Neural cell (in vitro differentiated cells): ENCODE measurements at regions not wholly inside any gene's neighbourhood (a gene's known extent, or its start where the extent isn't known, plus 50 kb on each side); places are given as distances from the start of the nearest gene placed in this dataset.

Source experiments
- H2AFZ ChIP-seq: fragments of 200-600, 300-800 bp; sonication (generic), shearing (Covaris generic); 2 replicates; pipeline ENCODE4 v1.6.0; 2014; ENCODE audit warnings: low read depth, mild to moderate bottlenecking, antibody characterized with exemption, low read length, moderate library complexity
- H3F3A ChIP-seq: fragments of 200-600 bp; shearing (Covaris generic); 2 replicates; pipeline ENCODE4 v1.6.1; 2016; ENCODE audit warnings: mild to moderate bottlenecking, moderate library complexity, mixed read lengths, antibody characterized with exemption, low read length; ENCODE audit not compliant: insufficient read depth, poor library complexity, severe bottlenecking
- H3K27ac ChIP-seq: fragments of 200-600, 300-800 bp; sonication (generic), shearing (Covaris generic); 2 replicates; pipeline ENCODE4 v1.5.1; 2014; ENCODE audit warnings: mild to moderate bottlenecking, low read length, moderate library complexity
- H3K27me3 ChIP-seq: fragments of 300-800, 200-600 bp; sonication (generic), shearing (Covaris generic); 2 replicates; pipeline ENCODE4 v1.6.0; 2014; ENCODE audit warnings: mild to moderate bottlenecking, low read depth, low read length, moderate library complexity; ENCODE audit not compliant: insufficient read depth
- H3K36me3 ChIP-seq: fragments of 300-800, 200-600 bp; sonication (generic), shearing (Covaris generic); 2 replicates; pipeline ENCODE4 v1.5.1; 2014; ENCODE audit warnings: mild to moderate bottlenecking, antibody characterized with exemption, low read length, moderate library complexity; ENCODE audit not compliant: insufficient read depth
- H3K4me2 ChIP-seq: fragments of 300-800, 200-600 bp; sonication (generic), shearing (Covaris generic); 2 replicates; pipeline ENCODE4 v1.6.0; 2014; ENCODE audit warnings: mild to moderate bottlenecking, low read length
- H3K4me3 ChIP-seq: fragments of 300-800, 200-600 bp; sonication (generic), shearing (Covaris generic); 2 replicates; pipeline ENCODE4 v1.5.1; 2014; ENCODE audit warnings: mild to moderate bottlenecking, low read length, moderate library complexity
- H3K79me2 ChIP-seq: fragments of 200-600 bp; shearing (Covaris generic); replicated peaks from 2 replicates; pipeline ENCODE4 v1.6.0; 2014; ENCODE audit warnings: mild to moderate bottlenecking, low read length, moderate library complexity; ENCODE audit not compliant: insufficient read depth
- H3K9ac ChIP-seq: fragments of 300-800, 200-600 bp; sonication (generic), shearing (Covaris generic); 2 replicates; pipeline ENCODE4 v1.6.1; 2016; ENCODE audit warnings: mild to moderate bottlenecking, low read length, mixed read lengths
- H3K9me2 ChIP-seq: fragments of 200-600 bp; shearing (Covaris generic); 2 replicates; pipeline ENCODE4 v1.6.1; 2016; ENCODE audit warnings: mild to moderate bottlenecking, low read length, mixed read lengths; ENCODE audit not compliant: insufficient read depth
- H3K9me3 ChIP-seq: fragments of 200-600, 300-800 bp; sonication (generic), shearing (Covaris generic); 2 replicates; pipeline ENCODE4 v1.6.1; 2016; ENCODE audit warnings: mild to moderate bottlenecking, mixed run types, low read length, moderate library complexity, mixed read lengths
- H4K20me1 ChIP-seq: fragments of 200-600 bp; shearing (Covaris generic); 2 replicates; pipeline ENCODE4 v1.6.1; 2016; ENCODE audit warnings: mild to moderate bottlenecking, mixed run types; ENCODE audit not compliant: insufficient read depth
- CTCF ChIP-seq: fragments of 450-650 bp; IDR thresholded peaks from 2 replicates; pipeline ENCODE4 v1.5.1; 2014; ENCODE audit warnings: antibody characterized with exemption, mild to moderate bottlenecking, moderate library complexity; ENCODE audit not compliant: poor library complexity, severe bottlenecking
- EP300 ChIP-seq: fragments of 450-650 bp; conservative IDR thresholded peaks from 2 replicates; pipeline ENCODE4 v1.6.1; 2014; ENCODE audit warnings: antibody characterized with exemption, mild to moderate bottlenecking, moderate library complexity; ENCODE audit not compliant: poor library complexity, severe bottlenecking
- EZH2 ChIP-seq: fragments of 200-600, 300-800 bp; shearing (Covaris generic), sonication (generic); IDR thresholded peaks from 2 replicates; pipeline ENCODE4 v1.6.1; 2014; ENCODE audit warnings: antibody characterized with exemption, low read length, borderline replicate concordance, mild to moderate bottlenecking; ENCODE audit not compliant: insufficient read depth, poor library complexity, severe bottlenecking
- MXI1 ChIP-seq: fragments of 450-650 bp; conservative IDR thresholded peaks from 2 replicates; pipeline ENCODE4 v1.6.1; 2014; ENCODE audit warnings: antibody characterized with exemption, mild to moderate bottlenecking; ENCODE audit not compliant: poor library complexity, severe bottlenecking
- POLR2AphosphoS5 ChIP-seq: IDR thresholded peaks from 2 replicates; pipeline ENCODE4 v1.6.1; 2012
- RAD21 ChIP-seq: fragments of 450-650 bp; conservative IDR thresholded peaks from 2 replicates; pipeline ENCODE4 v1.6.1; 2014; ENCODE audit warnings: antibody characterized with exemption, mild to moderate bottlenecking, moderate library complexity
- REST ChIP-seq: IDR thresholded peaks from 2 replicates; pipeline ENCODE4 v1.6.1; 2012; ENCODE audit warnings: borderline replicate concordance
- SMC3 ChIP-seq: fragments of 450-650 bp; conservative IDR thresholded peaks from 2 replicates; pipeline ENCODE4 v1.6.1; 2014; ENCODE audit warnings: antibody characterized with exemption, mild to moderate bottlenecking, moderate library complexity; ENCODE audit not compliant: poor library complexity
- TAF1 ChIP-seq: IDR thresholded peaks from 2 replicates; pipeline ENCODE4 v1.6.1; 2012; ENCODE audit warnings: low read depth

GRCh38 chr5:54868511-54869483 is 116.6 kb downstream of the ESM1 start:
- H3F3A ChIP-seq: no peaks in the 10 kb centered on the region
- no peaks in the 10 kb centered on the region for H3K27me3 ChIP-seq
- no peak for TF ChIP-seq MXI1
- no peak for TF ChIP-seq RAD21
- TF ChIP-seq CTCF: no peak
- TF ChIP-seq POLR2AphosphoS5: no peak
- TF ChIP-seq SMC3: no peak
- TF ChIP-seq REST: no peak
- no peak for TF ChIP-seq EP300
- TF ChIP-seq EZH2: no peak
- H3K27ac ChIP-seq: no peak overlapping the region
- H3K9me2 ChIP-seq: no peaks in the 10 kb centered on the region
- no peak overlapping the region for H3K4me2 ChIP-seq
- no peaks in the 10 kb centered on the region for H3K9me3 ChIP-seq
- H2AFZ ChIP-seq: no peak overlapping the region
- no peaks in the 10 kb centered on the region for H3K79me2 ChIP-seq
- no peak overlapping the region for H3K4me3 ChIP-seq
- H3K36me3 ChIP-seq: no peaks in the 10 kb centered on the region
- no peaks in the 10 kb centered on the region for H4K20me1 ChIP-seq
- no peak overlapping the region for H3K9ac ChIP-seq

- no peak overlapping the region for H3K4me3 ChIP-seq
- H3K79me2 ChIP-seq: no peaks in the 10 kb centered on the region
- H3K36me3 ChIP-seq: no peaks in the 10 kb centered on the region
- H4K20me1 ChIP-seq: no peaks in the 10 kb centered on the region
- no peak overlapping the region for H3K4me2 ChIP-seq
- H3K27ac ChIP-seq: no peak overlapping the region
- no peak overlapping the region for H2AFZ ChIP-seq
- H3K9me2 ChIP-seq: no peaks in the 10 kb centered on the region
- no peaks in the 10 kb centered on the region for H3K9me3 ChIP-seq
- H3K9ac ChIP-seq: no peak overlapping the region
- H3K27me3 ChIP-seq: no peaks in the 10 kb centered on the region
- no peaks in the 10 kb centered on the region for H3F3A ChIP-seq
- TF ChIP-seq TAF1 (no peak), MXI1 (no peak), EZH2 (no peak), CTCF (peak; percentile 76), SMC3 (peak; percentile 80), EP300 (no peak), POLR2AphosphoS5 (no peak), REST (no peak), RAD21 (peak; percentile 72)
These were observed 118.0 kb downstream of the ESM1 start for GRCh38 chr5:54867310-54867944.
